Activated naive CD8-positive, alpha-beta T cell (primary cell): ENCODE measurements at regions not wholly inside any gene's neighbourhood (a gene's known extent, or its start where the extent isn't known, plus 50 kb on each side); places are given as distances from the start of the nearest gene placed in this dataset.

ENCODE experiments used
- H3K27ac Mint-ChIP-seq: one replicate; pipeline ENCODE4 v1.8.0; 2021; ENCODE audit warnings: mixed read lengths
- H3K27me3 Mint-ChIP-seq: one replicate; pipeline ENCODE4 v1.8.0; 2021; ENCODE audit warnings: mixed read lengths
- H3K36me3 Mint-ChIP-seq: one replicate; pipeline ENCODE4 v1.8.0; 2021; ENCODE audit warnings: mixed read lengths
- H3K4me1 Mint-ChIP-seq: one replicate; pipeline ENCODE4 v1.8.0; 2021; ENCODE audit warnings: low read depth, mixed read lengths
- H3K4me3 Mint-ChIP-seq: one replicate; pipeline ENCODE4 v1.8.0; 2021; ENCODE audit warnings: mild to moderate bottlenecking, mixed read lengths
- H3K9me3 Mint-ChIP-seq: one replicate; pipeline ENCODE4 v1.8.0; 2021; ENCODE audit warnings: low read depth, mixed read lengths

GRCh38 chr10:8539056-8539455 is 484.6 kb downstream of the GATA3 start:
- H3K4me3 Mint-ChIP-seq, result no peak overlapping the region
- H3K9me3 Mint-ChIP-seq, result peaks cover 7% of the 10 kb centered on the region
- no peaks in the 10 kb centered on the region for H3K27me3 Mint-ChIP-seq
- no peaks in the 10 kb centered on the region for H3K36me3 Mint-ChIP-seq
- H3K4me1 Mint-ChIP-seq, result peaks cover 9% of the 10 kb centered on the region
- no peak overlapping the region for H3K27ac Mint-ChIP-seq

GRCh38 chr10:8543361-8544056 is 489.0 kb downstream of the GATA3 start:
- Mint-ChIP-seq H3K9me3 (peaks cover 13% of the 10 kb centered on the region), H3K27me3 (no peaks in the 10 kb centered on the region), H3K27ac (no peak overlapping the region), H3K36me3 (peaks cover 4% of the 10 kb centered on the region), H3K4me1 (peaks cover 12% of the 10 kb centered on the region), H3K4me3 (no peak overlapping the region)

- Mint-ChIP-seq H3K9me3 (peaks cover 18% of the 10 kb centered on the region), H3K36me3 (peaks cover 4% of the 10 kb centered on the region), H3K4me3 (no peak overlapping the region), H3K27me3 (no peaks in the 10 kb centered on the region), H3K27ac (no peak overlapping the region), H3K4me1 (peaks cover 12% of the 10 kb centered on the region)
Observed at GRCh38 chr10:8544057-8544380, 489.5 kb downstream of the GATA3 start.

- no peaks in the 10 kb centered on the region for H3K27me3 Mint-ChIP-seq
- no peak overlapping the region for H3K4me3 Mint-ChIP-seq
- no peak overlapping the region for H3K27ac Mint-ChIP-seq
- peaks cover 4% of the 10 kb centered on the region for H3K36me3 Mint-ChIP-seq
- peaks cover 12% of the 10 kb centered on the region for H3K4me1 Mint-ChIP-seq
- H3K9me3 Mint-ChIP-seq, result peaks cover 18% of the 10 kb centered on the region
Observed at GRCh38 chr10:8544500-8544899, 490.0 kb downstream of the GATA3 start.

GRCh38 chr10:8554574-8554973 is 500.1 kb downstream of the GATA3 start:
- no peaks in the 10 kb centered on the region for H3K4me1 Mint-ChIP-seq
- peaks cover 2% of the 10 kb centered on the region for H3K36me3 Mint-ChIP-seq
- peaks cover 3% of the 10 kb centered on the region for H3K27me3 Mint-ChIP-seq
- H3K4me3 Mint-ChIP-seq, result no peak overlapping the region
- H3K27ac Mint-ChIP-seq, result no peak overlapping the region
- no peaks in the 10 kb centered on the region for H3K9me3 Mint-ChIP-seq

- Mint-ChIP-seq H3K36me3 (no peaks in the 10 kb centered on the region), H3K4me3 (no peak overlapping the region), H3K27me3 (peaks cover 2% of the 10 kb centered on the region), H3K27ac (no peak overlapping the region), H3K9me3 (no peaks in the 10 kb centered on the region), H3K4me1 (no peaks in the 10 kb centered on the region)
Observed at GRCh38 chr10:8556321-8556720, 501.8 kb downstream of the GATA3 start.

GRCh38 chr10:8563478-8563877 is 509.0 kb downstream of the GATA3 start:
- no peak overlapping the region for H3K4me3 Mint-ChIP-seq
- H3K36me3 Mint-ChIP-seq, result peaks cover 2% of the 10 kb centered on the region
- H3K9me3 Mint-ChIP-seq, result no peaks in the 10 kb centered on the region
- H3K27me3 Mint-ChIP-seq, result peaks cover 3% of the 10 kb centered on the region
- peaks cover 3% of the 10 kb centered on the region for H3K4me1 Mint-ChIP-seq
- peak overlapping the region; percentile 18 for H3K27ac Mint-ChIP-seq

GRCh38 chr10:8566737-8567136 is 512.2 kb downstream of the GATA3 start:
- Mint-ChIP-seq H3K4me1 (peaks cover 5% of the 10 kb centered on the region), H3K27me3 (peaks cover 6% of the 10 kb centered on the region), H3K27ac (no peak overlapping the region), H3K9me3 (no peaks in the 10 kb centered on the region), H3K36me3 (peaks cover 2% of the 10 kb centered on the region), H3K4me3 (no peak overlapping the region)

GRCh38 chr10:8568401-8568800 is 513.9 kb downstream of the GATA3 start:
- Mint-ChIP-seq H3K4me3 (no peak overlapping the region), H3K27me3 (peaks cover 6% of the 10 kb centered on the region), H3K9me3 (no peaks in the 10 kb centered on the region), H3K27ac (peak overlapping the region; percentile 38), H3K36me3 (peaks cover 2% of the 10 kb centered on the region), H3K4me1 (peaks cover 5% of the 10 kb centered on the region)

- Mint-ChIP-seq H3K36me3 (peaks cover 3% of the 10 kb centered on the region), H3K27ac (no peak overlapping the region), H3K27me3 (peaks cover 7% of the 10 kb centered on the region), H3K9me3 (no peaks in the 10 kb centered on the region), H3K4me1 (peaks cover 12% of the 10 kb centered on the region), H3K4me3 (no peak overlapping the region)
Observed at GRCh38 chr10:8575620-8576019, 521.1 kb downstream of the GATA3 start.

GRCh38 chr10:8576281-8576680 is 521.8 kb downstream of the GATA3 start:
- no peak overlapping the region for H3K27ac Mint-ChIP-seq

GRCh38 chr10:8576911-8577310 is 522.4 kb downstream of the GATA3 start:
- H3K36me3 Mint-ChIP-seq, result peaks cover 3% of the 10 kb centered on the region
- no peak overlapping the region for H3K4me3 Mint-ChIP-seq
- peaks cover 7% of the 10 kb centered on the region for H3K27me3 Mint-ChIP-seq
- peak overlapping the region; percentile 51 for H3K27ac Mint-ChIP-seq
- peaks cover 12% of the 10 kb centered on the region for H3K4me1 Mint-ChIP-seq
- H3K9me3 Mint-ChIP-seq, result no peaks in the 10 kb centered on the region

More at GRCh38 chr10:8576281-8576680, 521.8 kb downstream of the GATA3 start:
- Mint-ChIP-seq H3K27me3 (peaks cover 7% of the 10 kb centered on the region), H3K4me3 (no peak overlapping the region), H3K36me3 (peaks cover 3% of the 10 kb centered on the region), H3K9me3 (no peaks in the 10 kb centered on the region), H3K4me1 (peaks cover 12% of the 10 kb centered on the region)

GRCh38 chr10:8577686-8578085 is 523.2 kb downstream of the GATA3 start:
- peaks cover 12% of the 10 kb centered on the region for H3K4me1 Mint-ChIP-seq
- H3K27ac Mint-ChIP-seq, result no peak overlapping the region
- peaks cover 3% of the 10 kb centered on the region for H3K36me3 Mint-ChIP-seq
- no peaks in the 10 kb centered on the region for H3K9me3 Mint-ChIP-seq
- peaks cover 7% of the 10 kb centered on the region for H3K27me3 Mint-ChIP-seq
- no peak overlapping the region for H3K4me3 Mint-ChIP-seq

GRCh38 chr10:8581521-8582225 is 527.2 kb downstream of the GATA3 start:
- Mint-ChIP-seq H3K4me1 (peaks cover 8% of the 10 kb centered on the region), H3K27ac (no peak overlapping the region), H3K9me3 (no peaks in the 10 kb centered on the region)

GRCh38 chr10:8583096-8583495 is 528.6 kb downstream of the GATA3 start:
- H3K9me3 Mint-ChIP-seq, result no peaks in the 10 kb centered on the region
- H3K27me3 Mint-ChIP-seq, result peaks cover 11% of the 10 kb centered on the region
- peaks cover 4% of the 10 kb centered on the region for H3K4me1 Mint-ChIP-seq
- no peak overlapping the region for H3K4me3 Mint-ChIP-seq
- H3K27ac Mint-ChIP-seq, result no peak overlapping the region
- H3K36me3 Mint-ChIP-seq, result no peaks in the 10 kb centered on the region

More at GRCh38 chr10:8581521-8582225, 527.2 kb downstream of the GATA3 start:
- no peak overlapping the region for H3K4me3 Mint-ChIP-seq
- peaks cover 3% of the 10 kb centered on the region for H3K27me3 Mint-ChIP-seq
- no peaks in the 10 kb centered on the region for H3K36me3 Mint-ChIP-seq

- H3K36me3 Mint-ChIP-seq, result no peaks in the 10 kb centered on the region
- H3K9me3 Mint-ChIP-seq, result no peaks in the 10 kb centered on the region
- H3K27me3 Mint-ChIP-seq, result peaks cover 13% of the 10 kb centered on the region
- no peak overlapping the region for H3K4me3 Mint-ChIP-seq
- H3K27ac Mint-ChIP-seq, result peak overlapping the region; percentile 11
- H3K4me1 Mint-ChIP-seq, result peaks cover 1% of the 10 kb centered on the region
Observed at GRCh38 chr10:8584666-8585065, 530.2 kb downstream of the GATA3 start.
